ENCODE measurements at regions not wholly inside any gene's neighbourhood (a gene's known extent, or its start where the extent isn't known, plus 50 kb on each side); places are given as distances from the start of the nearest gene placed in this dataset.
"Not testable (repeated sequence)": the region's sequence is repeated elsewhere in the genome, so short reads cannot be mapped to it uniquely, and the experiment has no call there.

GRCh38 chr15:23835953-23836352 lies 148.8 kb upstream of the NDN start:
- ATAC-seq (ENCODE audit: poor library complexity), result no peak
- no peak for DNase-seq
- intact Hi-C loops (cut with DNase I), result no loop called here

- intact Hi-C loops (cut with DNase I), result no loop called here
Observed at GRCh38 chr15:23839893-23840474, 152.9 kb upstream of the NDN start.

GRCh38 chr15:23846218-23846617 lies 159.1 kb upstream of the NDN start:
- intact Hi-C loops (cut with DNase I), result no loop called here
- no peak for DNase-seq
- no peak for ATAC-seq (ENCODE audit: poor library complexity)

More at GRCh38 chr15:23839893-23840474, 152.9 kb upstream of the NDN start:
- ATAC-seq (ENCODE audit: poor library complexity) (no peak), DNase-seq (no peak)

GRCh38 chr15:23850666-23851065 lies 163.6 kb upstream of the NDN start:
- no peak for ATAC-seq (ENCODE audit: poor library complexity)
- DNase-seq, result no peak
- intact Hi-C loops (cut with DNase I), result no loop called here

- ATAC-seq (ENCODE audit: poor library complexity), result no peak
- DNase-seq, result no peak
- intact Hi-C loops (cut with DNase I), result no loop called here
Observed at GRCh38 chr15:23851921-23852320, 164.8 kb upstream of the NDN start.

- intact Hi-C loops (cut with DNase I), result no loop called here
- DNase-seq (no peak), ATAC-seq (ENCODE audit: poor library complexity) (no peak)
Observed at GRCh38 chr15:23853286-23853685, 166.2 kb upstream of the NDN start.

GRCh38 chr15:23854203-23854911 lies 167.3 kb upstream of the NDN start:
- intact Hi-C loops (cut with DNase I), result no loop called here
- DNase-seq (no peak), ATAC-seq (ENCODE audit: poor library complexity) (no peak)

GRCh38 chr15:23854912-23855659 lies 168.0 kb upstream of the NDN start:
- DNase-seq, result no peak
- intact Hi-C loops (cut with DNase I), result no loop called here
- no peak for ATAC-seq (ENCODE audit: poor library complexity)

- no peak for ATAC-seq (ENCODE audit: poor library complexity)
- no peak for DNase-seq
- intact Hi-C loops (cut with DNase I), result no loop called here
Observed at GRCh38 chr15:23855947-23856346, 168.8 kb upstream of the NDN start.

- intact Hi-C loops (cut with DNase I), result no loop called here
- ATAC-seq (ENCODE audit: poor library complexity), result no peak
- no peak for DNase-seq
Observed at GRCh38 chr15:23857028-23857641, 170.0 kb upstream of the NDN start.

- intact Hi-C loops (cut with DNase I), result no loop called here
- no peak for DNase-seq
- no peak for ATAC-seq (ENCODE audit: poor library complexity)
Observed at GRCh38 chr15:23859008-23859407, 171.9 kb upstream of the NDN start.

GRCh38 chr15:23860290-23861245 lies 173.5 kb upstream of the NDN start:
- DNase-seq (no peak), ATAC-seq (ENCODE audit: poor library complexity) (no peak)
- intact Hi-C loops (cut with DNase I), result no loop called here

- ATAC-seq (ENCODE audit: poor library complexity) (no peak), DNase-seq (no peak)
- intact Hi-C loops (cut with DNase I), result no loop called here
Observed at GRCh38 chr15:23866832-23867231, 179.7 kb upstream of the NDN start.

- ATAC-seq (ENCODE audit: poor library complexity), result peak; percentile 90
- intact Hi-C loops (cut with DNase I), result no loop called here
- DNase-seq, result peak; percentile 53
Observed at GRCh38 chr15:23869396-23869795, 182.3 kb upstream of the NDN start.

GRCh38 chr15:23873613-23874012 lies 186.5 kb upstream of the NDN start:
- DNase-seq; ATAC-seq (ENCODE audit: poor library complexity); intact Hi-C loops (cut with DNase I): not testable (repeated sequence)

GRCh38 chr15:23877502-23878412 lies 190.7 kb upstream of the NDN start:
- DNase-seq, result no peak
- peak; percentile 66 for ATAC-seq (ENCODE audit: poor library complexity)
- intact Hi-C loops (cut with DNase I), result loop anchor here (5.0 kb wide), 1 partner anchor 235 kb away; no protein-coding TSS in a partner anchor

GRCh38 chr15:23881291-23881690 lies 194.2 kb upstream of the NDN start:
- intact Hi-C loops (cut with DNase I), result no loop called here
- no peak for ATAC-seq (ENCODE audit: poor library complexity)
- DNase-seq, result no peak

All from Right ventricle myocardium superior (tissue), 1 donor.